SK-MEL-5 (cell line): ENCODE measurements at regions not wholly inside any gene's neighbourhood (a gene's known extent, or its start where the extent isn't known, plus 50 kb on each side); places are given as distances from the start of the nearest gene placed in this dataset.
"Not testable (repeated sequence)": the region's sequence is repeated elsewhere in the genome, so short reads cannot be mapped to it uniquely, and the experiment has no call there.

ENCODE experiments used
- DNase-seq: peaks from one replicate; pipeline ENCODE4 v3.0.0-alpha.2; 2016; ENCODE audit warnings: low read depth, low spot score
- in situ Hi-C: cut with HindIII; loops from 2 replicates; pipeline ENCODE4 v1.10.0; 2016; ENCODE audit warnings: low sequenced_read_pairs, high pct_unique_total_duplicates, low pct_unique_long_range_greater_than_20kb

GRCh38 chr1:118828038-118828437 lies 160.1 kb downstream of the TBX15 start:
- no peak for DNase-seq
- in situ Hi-C loops, result no loop called here

GRCh38 chr1:118827636-118828035 lies 160.5 kb downstream of the TBX15 start:
- DNase-seq, result no peak

GRCh38 chr1:118827207-118827606 lies 160.9 kb downstream of the TBX15 start:
- no peak for DNase-seq
- in situ Hi-C loops, result no loop called here

More at GRCh38 chr1:118827636-118828035, 160.5 kb downstream of the TBX15 start:
- in situ Hi-C loops, result no loop called here

GRCh38 chr1:118826669-118827068 lies 161.5 kb downstream of the TBX15 start:
- DNase-seq, result no peak
- in situ Hi-C loops, result no loop called here

GRCh38 chr1:118825619-118826018 lies 162.5 kb downstream of the TBX15 start:
- in situ Hi-C loops, result no loop called here
- no peak for DNase-seq

GRCh38 chr1:118821801-118822200 lies 166.3 kb downstream of the TBX15 start:
- in situ Hi-C loops, result no loop called here
- no peak for DNase-seq

GRCh38 chr1:118820864-118821263 lies 167.3 kb downstream of the TBX15 start:
- in situ Hi-C loops, result no loop called here
- DNase-seq, result no peak

- no peak for DNase-seq
- in situ Hi-C loops, result no loop called here
These were observed 172.2 kb downstream of the TBX15 start for GRCh38 chr1:118815909-118816308.

GRCh38 chr1:118812555-118812954 lies 175.6 kb downstream of the TBX15 start:
- in situ Hi-C loops, result no loop called here
- no peak for DNase-seq

- DNase-seq, result no peak
These were observed 177.0 kb downstream of the TBX15 start for GRCh38 chr1:118811156-118811555.

GRCh38 chr1:118809586-118809985 lies 178.6 kb downstream of the TBX15 start:
- peak; percentile 43 for DNase-seq
- in situ Hi-C loops, result no loop called here

More at GRCh38 chr1:118811156-118811555, 177.0 kb downstream of the TBX15 start:
- in situ Hi-C loops, result no loop called here

- in situ Hi-C loops, DNase-seq: not testable (repeated sequence)
These were observed 185.0 kb downstream of the TBX15 start for GRCh38 chr1:118803128-118803527.

- in situ Hi-C loops, result no loop called here
These were observed 196.9 kb downstream of the TBX15 start for GRCh38 chr1:118791094-118791691.

GRCh38 chr1:118788463-118788862 lies 199.7 kb downstream of the TBX15 start:
- peak; percentile 0 for DNase-seq
- in situ Hi-C loops, result no loop called here

More at GRCh38 chr1:118791094-118791691, 196.9 kb downstream of the TBX15 start:
- no peak for DNase-seq

GRCh38 chr1:118786454-118787155 lies 201.5 kb downstream of the TBX15 start:
- no peak for DNase-seq
- in situ Hi-C loops, result no loop called here

- DNase-seq, result no peak
- in situ Hi-C loops, result no loop called here
These were observed 202.9 kb downstream of the TBX15 start for GRCh38 chr1:118785246-118785645.

- in situ Hi-C loops, result no loop called here
These were observed 204.9 kb downstream of the TBX15 start for GRCh38 chr1:118783095-118783758.

GRCh38 chr1:118773656-118774055 lies 214.5 kb downstream of the TBX15 start:
- no peak for DNase-seq
- in situ Hi-C loops, result no loop called here

More at GRCh38 chr1:118783095-118783758, 204.9 kb downstream of the TBX15 start:
- DNase-seq, result no peak

- DNase-seq, result no peak
- in situ Hi-C loops, result no loop called here
These were observed 220.2 kb downstream of the TBX15 start for GRCh38 chr1:118767971-118768370.
